ENCODE measurements at regions not wholly inside any gene's neighbourhood (a gene's known extent, or its start where the extent isn't known, plus 50 kb on each side); places are given as distances from the start of the nearest gene placed in this dataset.

DNA sequence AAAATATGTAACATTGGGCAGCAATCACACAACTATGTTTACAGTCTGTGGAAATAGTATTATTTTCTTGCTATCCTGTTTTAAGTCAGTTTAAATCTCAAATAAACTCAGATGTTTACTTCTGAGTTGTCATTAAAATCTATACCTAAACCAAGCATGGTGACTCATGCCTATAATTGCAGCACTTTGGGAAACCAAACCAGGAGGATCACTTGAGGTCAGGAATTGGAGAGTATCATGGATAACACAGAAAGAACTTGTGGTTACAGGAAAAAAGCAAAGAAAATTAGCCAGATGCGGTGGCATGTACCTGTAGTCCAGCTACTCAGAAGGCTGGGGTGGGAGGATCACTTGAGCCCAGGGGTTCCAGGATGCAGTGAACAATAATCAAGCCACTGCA, 631.6 kb upstream of the EPHA6 start:
- H3F3A ChIP-seq (ENCODE audit: insufficient read depth) = no peaks in the 10 kb centered on the region
- H3K27ac ChIP-seq (ENCODE audit: low read depth, low read length) = no peak overlapping the region
- no peak overlapping the region for H2AFZ ChIP-seq (ENCODE audit: low read depth, low read length, severe bottlenecking)
- no peaks in the 10 kb centered on the region for H3K79me2 ChIP-seq (ENCODE audit: insufficient read depth, low read length)
- no peaks in the 10 kb centered on the region for H3K9me3 ChIP-seq (ENCODE audit: insufficient read depth, low read length)
- H3K4me3 ChIP-seq (ENCODE audit: insufficient read depth, low read length, poor library complexity, severe bottlenecking) = no peak overlapping the region
- no peak overlapping the region for H3K9ac ChIP-seq (ENCODE audit: low read length)
- H4K20me1 ChIP-seq (ENCODE audit: low read depth, low read length) = no peaks in the 10 kb centered on the region
- TF ChIP-seq, protein P1, sequence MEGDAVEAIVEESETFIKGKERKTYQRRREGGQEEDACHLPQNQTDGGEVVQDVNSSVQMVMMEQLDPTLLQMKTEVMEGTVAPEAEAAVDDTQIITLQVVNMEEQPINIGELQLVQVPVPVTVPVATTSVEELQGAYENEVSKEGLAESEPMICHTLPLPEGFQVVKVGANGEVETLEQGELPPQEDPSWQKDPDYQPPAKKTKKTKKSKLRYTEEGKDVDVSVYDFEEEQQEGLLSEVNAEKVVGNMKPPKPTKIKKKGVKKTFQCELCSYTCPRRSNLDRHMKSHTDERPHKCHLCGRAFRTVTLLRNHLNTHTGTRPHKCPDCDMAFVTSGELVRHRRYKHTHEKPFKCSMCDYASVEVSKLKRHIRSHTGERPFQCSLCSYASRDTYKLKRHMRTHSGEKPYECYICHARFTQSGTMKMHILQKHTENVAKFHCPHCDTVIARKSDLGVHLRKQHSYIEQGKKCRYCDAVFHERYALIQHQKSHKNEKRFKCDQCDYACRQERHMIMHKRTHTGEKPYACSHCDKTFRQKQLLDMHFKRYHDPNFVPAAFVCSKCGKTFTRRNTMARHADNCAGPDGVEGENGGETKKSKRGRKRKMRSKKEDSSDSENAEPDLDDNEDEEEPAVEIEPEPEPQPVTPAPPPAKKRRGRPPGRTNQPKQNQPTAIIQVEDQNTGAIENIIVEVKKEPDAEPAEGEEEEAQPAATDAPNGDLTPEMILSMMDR (IDR thresholded peaks at IDR 0.05; ENCODE audit: insufficient read depth, low read length, poor library complexity, severe bottlenecking) = no peak
- TF ChIP-seq EZH2phosphoT487 (conservative IDR thresholded peaks at IDR 0.05; ENCODE audit: low read length) = no peak
- no peaks in the 10 kb centered on the region for H3K36me3 ChIP-seq (ENCODE audit: low read length)
- no peaks in the 10 kb centered on the region for H3K9me2 ChIP-seq (replicated peaks; ENCODE audit: insufficient read depth, low read length)
- H3K27me3 ChIP-seq (ENCODE audit: low read length) = no peaks in the 10 kb centered on the region
- no peak overlapping the region for H3K4me2 ChIP-seq (ENCODE audit: low read depth, low read length, poor library complexity, severe bottlenecking)

DNA sequence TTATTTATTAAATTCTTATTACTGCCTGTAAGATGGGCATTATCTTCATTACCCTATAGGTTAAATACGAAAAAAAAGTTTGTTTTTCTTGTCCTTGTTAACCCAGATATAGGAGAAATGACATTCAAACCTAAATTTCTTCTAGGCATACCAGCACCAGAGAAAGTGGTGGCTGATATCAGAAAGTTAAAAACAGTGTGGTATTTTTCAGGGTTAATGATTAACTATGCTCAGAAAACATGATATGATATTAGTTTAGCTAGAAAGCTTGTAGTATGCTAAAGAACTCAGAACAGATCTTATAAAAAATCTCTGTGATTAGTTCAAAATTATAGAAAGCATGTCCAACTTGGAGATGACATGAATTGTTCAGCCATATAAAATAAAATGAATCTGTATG, 630.5 kb upstream of the EPHA6 start:
- Histone ChIP-seq H3K4me2 (ENCODE audit: low read depth, low read length, poor library complexity, severe bottlenecking) (no peak overlapping the region), H3F3A (ENCODE audit: insufficient read depth) (no peaks in the 10 kb centered on the region), H3K4me3 (ENCODE audit: insufficient read depth, low read length, poor library complexity, severe bottlenecking) (no peak overlapping the region), H3K27me3 (ENCODE audit: low read length) (no peaks in the 10 kb centered on the region), H3K9me3 (ENCODE audit: insufficient read depth, low read length) (no peaks in the 10 kb centered on the region), H3K36me3 (ENCODE audit: low read length) (no peaks in the 10 kb centered on the region), H3K9me2 (replicated peaks; ENCODE audit: insufficient read depth, low read length) (no peaks in the 10 kb centered on the region), H3K79me2 (ENCODE audit: insufficient read depth, low read length) (no peaks in the 10 kb centered on the region), H3K27ac (ENCODE audit: low read depth, low read length) (no peak overlapping the region), H4K20me1 (ENCODE audit: low read depth, low read length) (no peaks in the 10 kb centered on the region), H2AFZ (ENCODE audit: low read depth, low read length, severe bottlenecking) (no peak overlapping the region), H3K9ac (ENCODE audit: low read length) (no peak overlapping the region)
- no peak for TF ChIP-seq EZH2phosphoT487 (conservative IDR thresholded peaks at IDR 0.05; ENCODE audit: low read length)
- TF ChIP-seq, protein P1 (IDR thresholded peaks at IDR 0.05; ENCODE audit: insufficient read depth, low read length, poor library complexity, severe bottlenecking) = no peak

DNA sequence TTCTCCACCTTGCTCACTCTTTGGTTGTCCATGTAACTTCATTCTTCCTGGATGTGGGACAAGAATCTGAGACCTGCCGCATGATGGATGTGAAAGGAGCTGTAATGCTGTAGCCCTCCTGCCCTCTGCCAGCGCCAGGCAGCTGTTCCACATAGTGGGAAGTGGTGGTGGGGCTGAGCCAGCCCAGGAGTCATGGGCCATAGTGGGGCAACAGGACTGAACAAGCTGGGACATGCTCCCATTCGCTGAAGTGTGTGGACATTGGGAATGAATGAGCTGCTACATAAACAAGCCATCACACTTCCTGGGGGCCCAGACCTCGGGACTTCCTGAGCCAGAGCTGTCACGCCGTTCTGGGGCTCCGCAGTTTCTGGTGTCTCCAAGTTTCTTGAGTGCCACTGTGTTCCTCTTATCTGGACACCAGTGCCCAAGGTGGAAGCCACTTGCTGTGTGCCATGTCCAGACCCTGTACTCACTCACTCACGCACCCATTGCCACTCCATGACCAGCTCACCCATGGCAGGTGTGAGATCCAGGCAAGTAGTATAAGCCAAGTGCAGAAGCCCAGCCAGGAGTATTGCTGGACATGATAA, 624.3 kb upstream of the EPHA6 start:
- H3K4me2 ChIP-seq (ENCODE audit: low read depth, low read length, poor library complexity, severe bottlenecking) = no peak overlapping the region
- no peaks in the 10 kb centered on the region for H4K20me1 ChIP-seq (ENCODE audit: low read depth, low read length)
- H3K27me3 ChIP-seq (ENCODE audit: low read length) = no peaks in the 10 kb centered on the region
- H3K9me3 ChIP-seq (ENCODE audit: insufficient read depth, low read length) = peaks cover 11% of the 10 kb centered on the region; the same call in 1 of the 2 replicates
- no peaks in the 10 kb centered on the region for H3K79me2 ChIP-seq (ENCODE audit: insufficient read depth, low read length)
- H2AFZ ChIP-seq (ENCODE audit: low read depth, low read length, severe bottlenecking) = no peak overlapping the region
- no peaks in the 10 kb centered on the region for H3F3A ChIP-seq (ENCODE audit: insufficient read depth)
- TF ChIP-seq, protein P1 (IDR thresholded peaks at IDR 0.05; ENCODE audit: insufficient read depth, low read length, poor library complexity, severe bottlenecking) = no peak
- no peak for TF ChIP-seq EZH2phosphoT487 (conservative IDR thresholded peaks at IDR 0.05; ENCODE audit: low read length)
- no peak overlapping the region for H3K27ac ChIP-seq (ENCODE audit: low read depth, low read length)
- no peaks in the 10 kb centered on the region for H3K36me3 ChIP-seq (ENCODE audit: low read length)
- no peak overlapping the region for H3K9ac ChIP-seq (ENCODE audit: low read length)
- H3K4me3 ChIP-seq (ENCODE audit: insufficient read depth, low read length, poor library complexity, severe bottlenecking) = no peak overlapping the region
- no peaks in the 10 kb centered on the region for H3K9me2 ChIP-seq (replicated peaks; ENCODE audit: insufficient read depth, low read length)

Data from SU-DHL-6 (cell line).